PC-9 (cell line): ENCODE measurements at regions not wholly inside any gene's neighbourhood (a gene's known extent, or its start where the extent isn't known, plus 50 kb on each side); places are given as distances from the start of the nearest gene placed in this dataset.

Experiments used
- CTCF ChIP-seq: fragments of 200-600 bp; sonication (generic); conservative IDR thresholded peaks from 2 replicates; pipeline ENCODE4 v1.6.1; 2017; ENCODE audit warnings: mixed run types, antibody characterized with exemption, mild to moderate bottlenecking, moderate library complexity
- EZH2 ChIP-seq: fragments of 200-600 bp; sonication (generic); IDR thresholded peaks from 2 replicates; pipeline ENCODE4 v1.8.0; 2017; ENCODE audit warnings: antibody characterized with exemption, low read depth

- TF ChIP-seq CTCF (no peak), EZH2 (no peak)
Measured at GRCh38 chr20:58070664-58071196, 157.7 kb downstream of the ANKRD60 start.
